Astrocyte of the spinal cord (primary cell): ENCODE measurements at regions not wholly inside any gene's neighbourhood (a gene's known extent, or its start where the extent isn't known, plus 50 kb on each side); places are given as distances from the start of the nearest gene placed in this dataset.

Experiments
- DNase-seq: peaks from one replicate; pipeline ENCODE4 v3.0.0; 2011; ENCODE audit warnings: low read depth, low spot score
- H3K4me3 ChIP-seq: 2 replicates; pipeline ENCODE4 v1.5.1; 2011; ENCODE audit warnings: low read depth, mild to moderate bottlenecking, low read length, moderate library complexity
- in situ Hi-C: cut with HindIII; loops from 2 replicates; pipeline ENCODE4 v1.10.0; 2017; ENCODE audit warnings: low sequenced_read_pairs
- TF ChIP-seq, protein P1 (sequence below): IDR thresholded peaks from 2 replicates; pipeline ENCODE4 v1.5.1; 2012; ENCODE audit warnings: low read depth, mild to moderate bottlenecking, low read length, inconsistent platforms

GRCh38 chr20:23151008-23151703 is 65.0 kb upstream of the CD93 start:
- in situ Hi-C loops = no loop called here
- no peak overlapping the region for H3K4me3 ChIP-seq
- DNase-seq = no peak
- TF ChIP-seq, protein P1, sequence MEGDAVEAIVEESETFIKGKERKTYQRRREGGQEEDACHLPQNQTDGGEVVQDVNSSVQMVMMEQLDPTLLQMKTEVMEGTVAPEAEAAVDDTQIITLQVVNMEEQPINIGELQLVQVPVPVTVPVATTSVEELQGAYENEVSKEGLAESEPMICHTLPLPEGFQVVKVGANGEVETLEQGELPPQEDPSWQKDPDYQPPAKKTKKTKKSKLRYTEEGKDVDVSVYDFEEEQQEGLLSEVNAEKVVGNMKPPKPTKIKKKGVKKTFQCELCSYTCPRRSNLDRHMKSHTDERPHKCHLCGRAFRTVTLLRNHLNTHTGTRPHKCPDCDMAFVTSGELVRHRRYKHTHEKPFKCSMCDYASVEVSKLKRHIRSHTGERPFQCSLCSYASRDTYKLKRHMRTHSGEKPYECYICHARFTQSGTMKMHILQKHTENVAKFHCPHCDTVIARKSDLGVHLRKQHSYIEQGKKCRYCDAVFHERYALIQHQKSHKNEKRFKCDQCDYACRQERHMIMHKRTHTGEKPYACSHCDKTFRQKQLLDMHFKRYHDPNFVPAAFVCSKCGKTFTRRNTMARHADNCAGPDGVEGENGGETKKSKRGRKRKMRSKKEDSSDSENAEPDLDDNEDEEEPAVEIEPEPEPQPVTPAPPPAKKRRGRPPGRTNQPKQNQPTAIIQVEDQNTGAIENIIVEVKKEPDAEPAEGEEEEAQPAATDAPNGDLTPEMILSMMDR = no peak

GRCh38 chr20:23150304-23151007 is 64.3 kb upstream of the CD93 start:
- no peak overlapping the region for H3K4me3 ChIP-seq
- TF ChIP-seq, protein P1 = no peak
- DNase-seq = no peak
- in situ Hi-C loops = no loop called here

- H3K4me3 ChIP-seq = no peak overlapping the region
- in situ Hi-C loops = no loop called here
- TF ChIP-seq, protein P1 = no peak
- DNase-seq = no peak
These were observed 63.6 kb upstream of the CD93 start for GRCh38 chr20:23149623-23150279.

GRCh38 chr20:23148731-23149570 is 62.8 kb upstream of the CD93 start:
- DNase-seq = no peak
- TF ChIP-seq, protein P1 = no peak
- in situ Hi-C loops = no loop called here
- H3K4me3 ChIP-seq = no peak overlapping the region

DNA sequence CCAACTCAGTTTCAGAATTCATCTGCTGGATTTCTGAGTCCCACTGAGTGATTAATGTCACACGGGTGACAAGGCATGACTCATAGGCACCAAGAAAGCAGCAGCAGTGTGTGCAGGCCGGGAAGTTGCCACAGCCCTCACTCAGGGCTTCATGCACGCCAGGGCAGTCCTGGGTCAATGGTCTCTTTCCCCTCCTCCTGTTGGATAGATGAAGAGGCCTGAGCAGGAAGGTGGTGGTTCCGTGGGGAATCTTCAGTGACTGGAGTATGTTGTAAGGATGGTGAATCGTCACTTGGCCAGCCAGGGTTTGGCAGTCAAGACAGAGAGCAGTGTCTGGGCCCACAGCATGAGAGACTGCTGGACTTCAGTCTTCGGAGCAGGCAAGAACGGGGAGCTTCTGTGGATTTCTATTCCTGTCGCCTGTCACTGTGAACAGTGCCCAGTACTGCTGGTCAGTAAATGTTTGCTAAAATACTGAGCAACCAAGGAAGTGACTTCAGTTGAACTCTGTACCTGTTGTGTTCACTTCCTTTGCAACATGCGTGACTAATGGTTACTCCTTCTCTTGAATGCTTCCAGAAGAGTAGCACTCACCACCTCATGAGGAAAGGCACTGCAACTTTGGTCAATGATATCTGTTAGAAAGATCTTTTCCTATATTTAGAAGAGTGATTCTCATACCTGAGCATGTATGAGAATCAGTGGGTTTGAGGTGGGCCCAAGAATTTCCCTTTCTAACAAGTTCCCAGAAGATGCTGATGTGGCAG is 62.0 kb upstream of the CD93 start:
- DNase-seq = peak; percentile 74
- in situ Hi-C loops = no loop called here
- H3K4me3 ChIP-seq = no peak overlapping the region
- TF ChIP-seq, protein P1 = no peak

DNA sequence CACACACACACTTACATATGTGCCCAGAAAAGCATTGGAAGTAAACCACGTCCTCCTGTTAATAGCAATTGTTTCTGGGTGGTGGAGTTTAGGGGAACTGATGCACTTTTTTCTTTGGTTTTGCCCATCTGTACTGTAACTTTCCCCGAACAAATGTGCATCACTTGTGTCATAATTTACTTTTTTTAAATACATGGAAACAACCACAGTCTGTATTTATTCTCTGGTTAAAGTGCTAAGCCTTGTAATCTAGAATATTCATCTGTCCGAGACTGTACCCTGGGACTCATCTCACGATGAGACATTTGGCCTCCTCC is 61.5 kb upstream of the CD93 start:
- TF ChIP-seq, protein P1 = no peak
- in situ Hi-C loops = no loop called here

More for the DNA sequence above, 61.5 kb upstream of the CD93 start:
- no peak overlapping the region for H3K4me3 ChIP-seq
- no peak for DNase-seq
